PFSK-1 (cell line): ENCODE measurements at regions not wholly inside any gene's neighbourhood (a gene's known extent, or its start where the extent isn't known, plus 50 kb on each side); places are given as distances from the start of the nearest gene placed in this dataset.

ENCODE experiments used
- FOXP2 ChIP-seq: optimal IDR thresholded peaks from 2 replicates; pipeline ENCODE3; 2011; ENCODE audit warnings: borderline replicate concordance, control low read depth, inconsistent platforms; ENCODE audit not compliant: insufficient read depth; ENCODE audit errors: extremely low read length, extremely low read depth
- POLR2AphosphoS5 ChIP-seq: IDR thresholded peaks from 2 replicates; pipeline ENCODE4 v1.6.1; 2012; ENCODE audit warnings: low read depth, mild to moderate bottlenecking, control low read depth, low read length, moderate library complexity
- REST ChIP-seq, 2 experiments: IDR thresholded peaks; 2 replicates each; pipeline versions ENCODE4 v1.6.1 to v1.8.0; 2011 to 2012; ENCODE audit warnings: low read depth in 2 of 2, low read length in 2 of 2, control low read depth in 1 of 2, inconsistent platforms in 1 of 2, mild to moderate bottlenecking in 1 of 2, moderate library complexity in 1 of 2; ENCODE audit not compliant: insufficient read depth in 1 of 2
- SIN3A ChIP-seq: IDR thresholded peaks from 2 replicates; pipeline ENCODE4 v1.6.1; 2012; ENCODE audit warnings: mild to moderate bottlenecking, low read length, moderate library complexity, borderline replicate concordance; ENCODE audit not compliant: insufficient read depth
- TAF1 ChIP-seq: IDR thresholded peaks from 2 replicates; pipeline ENCODE4 v1.6.1; 2012; ENCODE audit warnings: low read length, control low read depth, borderline replicate concordance; ENCODE audit not compliant: insufficient read depth

GRCh38 chr18:25454270-25454659 is 102.3 kb upstream of the ZNF521 start:
- no peak for TF ChIP-seq REST (IDR thresholded peaks at IDR 0.05; ENCODE audit: insufficient read depth in 1 of 2, low read depth in 2 of 2, low read length in 2 of 2)
- TF ChIP-seq TAF1 = no peak
- TF ChIP-seq POLR2AphosphoS5 = no peak
- no peak for TF ChIP-seq FOXP2
- TF ChIP-seq SIN3A = no peak

- TF ChIP-seq REST (IDR thresholded peaks at IDR 0.05; ENCODE audit: insufficient read depth in 1 of 2, low read depth in 2 of 2, low read length in 2 of 2) (no peak), SIN3A (no peak), FOXP2 (no peak), TAF1 (no peak), POLR2AphosphoS5 (no peak)
Measured at GRCh38 chr18:25453556-25454269, 101.7 kb upstream of the ZNF521 start.

DNA sequence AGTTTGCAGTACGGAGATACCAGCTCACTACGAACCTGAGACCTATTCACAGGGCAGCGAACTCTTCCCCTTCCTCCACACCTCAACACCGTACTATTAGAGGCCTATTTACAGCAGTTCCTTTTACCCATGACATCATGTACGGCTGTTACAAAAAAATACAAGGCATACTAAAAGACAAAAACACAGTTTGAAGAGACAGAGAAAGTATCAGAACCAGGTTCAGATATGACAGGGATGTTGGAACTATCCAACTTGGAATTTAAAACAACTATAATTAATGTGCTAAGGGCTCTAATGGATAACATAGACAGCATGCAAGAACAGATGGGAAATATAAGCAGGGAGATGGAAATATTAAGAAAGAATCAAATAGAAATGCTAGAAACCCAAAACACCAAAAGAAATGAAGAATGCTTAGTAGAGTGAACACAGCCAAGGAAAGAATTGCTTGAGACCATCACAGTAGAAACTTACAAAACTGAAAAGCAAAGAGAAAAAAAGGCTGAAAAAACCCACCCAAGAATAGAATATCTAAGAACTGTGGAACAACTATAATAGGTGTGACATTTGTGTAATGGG is 99.2 kb upstream of the ZNF521 start:
- TF ChIP-seq SIN3A (no peak), POLR2AphosphoS5 (no peak), TAF1 (no peak), FOXP2 (no peak), REST (IDR thresholded peaks at IDR 0.05; ENCODE audit: insufficient read depth in 1 of 2, low read depth in 2 of 2, low read length in 2 of 2) (no peak)

DNA sequence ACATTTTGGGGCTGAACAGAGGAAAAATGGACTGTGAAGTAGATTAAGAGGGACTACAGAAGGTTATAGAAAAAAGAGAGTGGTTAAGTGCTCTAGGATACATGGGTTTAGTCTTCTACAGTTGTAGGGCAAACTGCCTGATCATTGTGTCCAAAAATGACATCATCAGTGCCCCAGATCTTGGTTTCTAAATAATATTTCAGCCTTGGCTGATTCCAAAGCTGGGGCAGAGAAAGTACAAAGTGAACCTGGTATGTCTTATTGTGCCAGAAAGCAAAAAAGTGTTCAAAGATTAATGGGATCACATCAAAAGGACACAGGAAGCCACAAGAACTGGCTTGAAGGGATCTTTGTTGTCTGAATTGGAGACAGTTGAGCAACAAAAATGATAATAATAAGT is 97.1 kb upstream of the ZNF521 start:
- no peak for TF ChIP-seq TAF1

GRCh38 chr18:25446972-25447371 is 95.0 kb upstream of the ZNF521 start:
- TF ChIP-seq FOXP2 = no peak
- TF ChIP-seq SIN3A = no peak
- TF ChIP-seq POLR2AphosphoS5 = no peak
- no peak for TF ChIP-seq REST (IDR thresholded peaks at IDR 0.05; ENCODE audit: insufficient read depth in 1 of 2, low read depth in 2 of 2, low read length in 2 of 2)
- no peak for TF ChIP-seq TAF1
